Stimulated activated CD4-positive, alpha-beta T cell treated with anti-CD3 and anti-CD28 coated beads, Interleukin-15, amount 100 ng/mL, for 1 hour (primary cell): ENCODE measurements at regions not wholly inside any gene's neighbourhood (a gene's known extent, or its start where the extent isn't known, plus 50 kb on each side); places are given as distances from the start of the nearest gene placed in this dataset.

Source experiments
- DNase-seq, 2 donors: peaks; one replicate each; pipeline ENCODE4 v3.0.0-alpha.2; 2020; ENCODE audit warnings: low read depth in 1 of 2, low spot score in 1 of 2

- DNase-seq = no peak
These were observed 1451.2 kb downstream of the BRD1 start for GRCh38 chr22:48376428-48376827.

GRCh38 chr22:48373626-48374173 is 1454.0 kb downstream of the BRD1 start:
- no peak for DNase-seq

- no peak for DNase-seq
These were observed 1455.3 kb downstream of the BRD1 start for GRCh38 chr22:48372390-48372789.

GRCh38 chr22:48371391-48371790 is 1456.3 kb downstream of the BRD1 start:
- DNase-seq = no peak

GRCh38 chr22:48370508-48371325 is 1457.0 kb downstream of the BRD1 start:
- no peak for DNase-seq

- DNase-seq = no peak
These were observed 1457.7 kb downstream of the BRD1 start for GRCh38 chr22:48369789-48370507.

- no peak for DNase-seq
These were observed 1458.6 kb downstream of the BRD1 start for GRCh38 chr22:48368975-48369525.

- no peak for DNase-seq
These were observed 1459.9 kb downstream of the BRD1 start for GRCh38 chr22:48367731-48368130.

GRCh38 chr22:48366591-48366990 is 1461.1 kb downstream of the BRD1 start:
- DNase-seq = no peak

- DNase-seq = no peak
These were observed 1461.6 kb downstream of the BRD1 start for GRCh38 chr22:48366056-48366455.

- no peak for DNase-seq
These were observed 1462.3 kb downstream of the BRD1 start for GRCh38 chr22:48365386-48365785.

- DNase-seq = no peak
These were observed 1464.8 kb downstream of the BRD1 start for GRCh38 chr22:48362721-48363404.

- DNase-seq = no peak
These were observed 1466.5 kb downstream of the BRD1 start for GRCh38 chr22:48361099-48361639.

GRCh38 chr22:48359613-48359965 is 1468.1 kb downstream of the BRD1 start:
- no peak for DNase-seq

GRCh38 chr22:48358886-48359612 is 1468.6 kb downstream of the BRD1 start:
- no peak for DNase-seq

- no peak for DNase-seq
These were observed 1469.7 kb downstream of the BRD1 start for GRCh38 chr22:48357961-48358360.

- no peak for DNase-seq
These were observed 1470.5 kb downstream of the BRD1 start for GRCh38 chr22:48357196-48357595.

GRCh38 chr22:48356731-48357130 is 1470.9 kb downstream of the BRD1 start:
- DNase-seq = no peak

- no peak for DNase-seq
These were observed 1473.6 kb downstream of the BRD1 start for GRCh38 chr22:48354096-48354495.

GRCh38 chr22:48353116-48353947 is 1474.3 kb downstream of the BRD1 start:
- DNase-seq = no peak
